Ishikawa (cell line): ENCODE measurements at regions not wholly inside any gene's neighbourhood (a gene's known extent, or its start where the extent isn't known, plus 50 kb on each side); places are given as distances from the start of the nearest gene placed in this dataset.

Source experiments
- EGR1 ChIP-seq: IDR thresholded peaks from 2 replicates; pipeline ENCODE4 v1.6.1; 2012
- MAX ChIP-seq: IDR thresholded peaks from 2 replicates; pipeline ENCODE4 v1.6.1; 2012
- REST ChIP-seq: IDR thresholded peaks from 2 replicates; pipeline ENCODE4 v1.6.1; 2012; ENCODE audit warnings: low read depth, mild to moderate bottlenecking

DNA sequence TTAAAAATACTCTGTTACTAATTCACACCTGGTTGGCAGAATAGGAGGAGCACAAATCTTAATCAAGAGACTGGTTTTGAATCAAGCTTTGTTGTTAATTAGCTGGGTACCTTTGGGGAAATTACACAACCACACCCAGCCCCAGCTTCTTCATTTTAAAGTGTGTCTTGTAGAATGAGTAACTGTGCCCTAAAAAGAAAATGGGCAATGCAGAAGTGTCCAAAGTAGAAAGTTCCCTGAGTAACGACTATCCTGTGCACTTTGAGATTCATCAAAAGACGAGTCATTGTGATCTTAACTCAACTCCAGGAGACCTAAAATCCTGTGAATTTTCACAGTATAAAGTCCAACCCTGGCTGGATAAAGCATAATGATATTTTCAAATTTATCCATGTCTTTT is 792.3 kb upstream of the HS3ST1 start:
- no peak for TF ChIP-seq MAX
- TF ChIP-seq REST = no peak
- TF ChIP-seq EGR1 = no peak
